Cardiac fibroblast (primary cell): ENCODE measurements at regions not wholly inside any gene's neighbourhood (a gene's known extent, or its start where the extent isn't known, plus 50 kb on each side); places are given as distances from the start of the nearest gene placed in this dataset.
"Not testable (repeated sequence)": the region's sequence is repeated elsewhere in the genome, so short reads cannot be mapped to it uniquely, and the experiment has no call there.

ENCODE experiments used
- DNase-seq, 2 donors: peaks; one replicate each; pipeline versions ENCODE4 v3.0.0 to v3.0.0-alpha.2; 2010; ENCODE audit warnings: low read depth in 2 of 2
- H3K4me3 ChIP-seq, 2 donors: replicated peaks in 1 of 2; 1 replicate in 1 of 2; 2 replicates in 1 of 2; pipeline ENCODE4 v1.5.1; 2011; ENCODE audit warnings: low read depth in 2 of 2, low read length in 2 of 2, mild to moderate bottlenecking in 2 of 2, moderate library complexity in 1 of 2
- CTCF ChIP-seq: IDR thresholded peaks from one replicate; pipeline ENCODE4 v1.5.1; 2011; ENCODE audit warnings: low read depth, mild to moderate bottlenecking, low read length, inconsistent platforms

- DNase-seq = no peak
- no peak for TF ChIP-seq CTCF
- no peak overlapping the region for H3K4me3 ChIP-seq
These were observed 409.6 kb downstream of the SEC23A start for GRCh38 chr14:38693423-38693822.

GRCh38 chr14:38669027-38669426 lies 413.1 kb upstream of the CLEC14A start:
- no peak for DNase-seq
- no peak overlapping the region for H3K4me3 ChIP-seq
- TF ChIP-seq CTCF = no peak

DNA sequence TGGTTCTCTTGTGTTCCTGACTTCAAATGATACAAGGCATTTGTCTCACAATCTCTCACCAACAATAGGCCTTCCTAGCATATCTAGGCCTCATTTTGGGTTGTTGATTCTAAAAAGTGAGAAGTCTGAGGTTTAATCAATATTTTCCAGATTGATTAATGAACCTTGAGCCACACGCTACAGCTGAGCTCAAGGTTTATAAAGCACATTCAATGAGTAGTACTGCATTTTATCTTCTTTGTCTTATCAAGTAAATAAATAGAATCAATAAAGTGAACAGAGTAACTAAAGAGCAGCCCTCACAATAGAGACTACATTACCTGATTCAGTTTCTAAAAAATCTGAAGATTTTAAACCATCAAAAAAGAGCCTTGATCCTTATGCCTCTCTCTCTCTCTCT lies 407.5 kb upstream of the CLEC14A start:
- no peak for TF ChIP-seq CTCF
- DNase-seq = no peak
- no peak overlapping the region for H3K4me3 ChIP-seq

DNA sequence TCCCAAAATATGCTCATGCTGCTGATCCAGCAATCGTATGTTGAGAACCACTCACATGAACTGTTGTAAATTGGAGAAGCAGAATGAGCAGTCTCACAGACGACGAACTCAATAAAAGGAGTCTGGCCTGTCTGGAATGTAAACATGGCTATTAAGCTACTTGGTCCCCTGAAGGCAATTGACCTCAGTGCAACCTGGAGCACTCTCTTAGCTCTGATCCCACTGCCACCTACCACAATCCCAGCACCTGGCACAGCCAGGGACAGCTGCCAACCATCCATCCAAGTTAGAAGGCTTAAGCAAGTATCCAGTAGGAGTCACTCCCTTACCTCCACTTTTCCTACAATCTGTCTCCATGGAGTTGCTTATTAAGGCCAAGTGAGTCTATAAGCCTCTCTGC lies 406.9 kb upstream of the CLEC14A start:
- H3K4me3 ChIP-seq = no peak overlapping the region
- TF ChIP-seq CTCF = no peak

GRCh38 chr14:38646391-38646790 lies 390.5 kb upstream of the CLEC14A start:
- no peak overlapping the region for H3K4me3 ChIP-seq
- DNase-seq = no peak
- TF ChIP-seq CTCF = no peak

More for the DNA sequence above, 406.9 kb upstream of the CLEC14A start:
- DNase-seq = no peak

DNA sequence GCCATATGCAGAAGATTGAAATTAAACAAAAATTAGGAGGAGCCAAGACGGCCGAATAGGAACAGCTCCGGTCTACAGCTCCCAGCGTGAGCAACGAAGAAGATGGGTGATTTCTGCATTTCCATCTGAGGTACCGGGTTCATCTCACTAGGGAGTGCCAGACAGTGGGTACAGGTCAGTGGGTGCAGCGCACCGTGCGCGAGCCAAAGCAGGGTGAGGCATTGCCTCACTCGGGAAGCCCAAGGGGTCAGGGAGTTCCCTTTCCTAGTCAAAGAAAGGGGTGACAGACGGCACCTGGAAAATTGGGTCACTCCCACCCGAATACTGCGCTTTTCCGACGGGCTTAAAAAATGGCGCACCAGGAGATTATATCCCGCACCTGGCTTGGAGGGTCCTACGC lies 379.0 kb upstream of the CLEC14A start:
- not testable (repeated sequence) for H3K4me3 ChIP-seq, DNase-seq

- TF ChIP-seq CTCF = no peak
- DNase-seq = no peak
- H3K4me3 ChIP-seq = no peak overlapping the region
These were observed 373.5 kb upstream of the CLEC14A start for GRCh38 chr14:38629412-38629811.
